ENCODE measurements at regions not wholly inside any gene's neighbourhood (a gene's known extent, or its start where the extent isn't known, plus 50 kb on each side); places are given as distances from the start of the nearest gene placed in this dataset.

GRCh38 chr1:157196245-157196543 is 58.0 kb upstream of the ETV3 start:
- H3K27ac ChIP-seq, result no peak overlapping the region
- TF ChIP-seq, protein P1, sequence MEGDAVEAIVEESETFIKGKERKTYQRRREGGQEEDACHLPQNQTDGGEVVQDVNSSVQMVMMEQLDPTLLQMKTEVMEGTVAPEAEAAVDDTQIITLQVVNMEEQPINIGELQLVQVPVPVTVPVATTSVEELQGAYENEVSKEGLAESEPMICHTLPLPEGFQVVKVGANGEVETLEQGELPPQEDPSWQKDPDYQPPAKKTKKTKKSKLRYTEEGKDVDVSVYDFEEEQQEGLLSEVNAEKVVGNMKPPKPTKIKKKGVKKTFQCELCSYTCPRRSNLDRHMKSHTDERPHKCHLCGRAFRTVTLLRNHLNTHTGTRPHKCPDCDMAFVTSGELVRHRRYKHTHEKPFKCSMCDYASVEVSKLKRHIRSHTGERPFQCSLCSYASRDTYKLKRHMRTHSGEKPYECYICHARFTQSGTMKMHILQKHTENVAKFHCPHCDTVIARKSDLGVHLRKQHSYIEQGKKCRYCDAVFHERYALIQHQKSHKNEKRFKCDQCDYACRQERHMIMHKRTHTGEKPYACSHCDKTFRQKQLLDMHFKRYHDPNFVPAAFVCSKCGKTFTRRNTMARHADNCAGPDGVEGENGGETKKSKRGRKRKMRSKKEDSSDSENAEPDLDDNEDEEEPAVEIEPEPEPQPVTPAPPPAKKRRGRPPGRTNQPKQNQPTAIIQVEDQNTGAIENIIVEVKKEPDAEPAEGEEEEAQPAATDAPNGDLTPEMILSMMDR (conservative IDR thresholded peaks at IDR 0.05; ENCODE audit: low read depth), result no peak
- ChIA-PET POLR2A (ENCODE audit: low non-redundant PET) (no interaction called here), CTCF (interaction anchor here (1.0 kb wide), 1 partner anchor 8 kb away, joined by 3 read pairs; no protein-coding TSS in a partner anchor)
- DNase-seq (ENCODE audit: low spot score), result no peak

DNA sequence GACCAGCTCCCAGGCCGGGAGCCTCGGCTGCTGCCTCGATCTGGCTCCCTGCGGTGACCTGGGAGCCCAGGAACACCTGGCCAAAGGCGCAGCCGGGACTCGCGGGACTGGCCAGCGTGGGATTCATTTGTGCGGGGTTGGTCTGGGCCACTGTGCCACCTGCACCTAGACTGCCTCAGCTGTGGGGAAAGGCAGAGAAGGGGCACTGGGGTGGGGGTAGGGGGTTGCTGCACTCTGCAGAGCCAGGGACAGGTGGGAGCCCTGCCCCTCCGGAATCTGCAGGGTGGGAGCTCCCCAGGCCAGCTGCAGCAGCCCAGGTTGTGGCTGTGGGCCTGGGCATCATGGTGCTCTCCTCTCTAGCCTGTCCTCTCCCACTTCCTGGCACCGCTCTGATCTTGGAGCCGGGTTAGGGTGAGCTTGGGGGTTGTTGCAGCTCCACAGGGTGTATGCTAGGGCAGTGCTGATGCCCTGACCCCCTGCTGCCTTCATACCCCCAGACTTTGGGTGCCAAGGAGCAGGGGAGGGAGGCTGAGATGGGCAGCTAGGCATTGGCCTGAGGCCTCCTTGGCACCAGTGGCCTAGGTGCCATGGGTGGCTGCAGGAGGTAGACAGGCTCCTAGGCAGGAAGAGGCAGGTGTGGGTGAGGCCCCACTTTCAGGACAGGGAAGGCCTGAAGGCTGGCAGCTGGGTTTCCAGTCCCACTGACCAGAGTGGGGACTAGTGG is 57.5 kb upstream of the ETV3 start:
- CTCF ChIA-PET, result interaction anchor here (0.9 to 1.0 kb wide), 2 partner anchors 8 to 106 kb away, joined by 3 to 4 read pairs; no protein-coding TSS in a partner anchor
- DNase-seq (ENCODE audit: low spot score), result no peak
- POLR2A ChIA-PET (ENCODE audit: low non-redundant PET), result no interaction called here
- no peak overlapping the region for H3K27ac ChIP-seq
- TF ChIP-seq, protein P1 (conservative IDR thresholded peaks at IDR 0.05; ENCODE audit: low read depth), result no peak

GRCh38 chr1:157194731-157195520 is 56.7 kb upstream of the ETV3 start:
- no peak overlapping the region for H3K27ac ChIP-seq
- POLR2A ChIA-PET (ENCODE audit: low non-redundant PET), result no interaction called here
- CTCF ChIA-PET, result interaction anchor here (0.9 to 1.0 kb wide), 2 partner anchors 39 to 105 kb away, joined by 4 to 5 read pairs; no protein-coding TSS in a partner anchor
- TF ChIP-seq, protein P1 (conservative IDR thresholded peaks at IDR 0.05; ENCODE audit: low read depth), result no peak
- DNase-seq (ENCODE audit: low spot score), result no peak

GRCh38 chr1:157193702-157194391 is 55.7 kb upstream of the ETV3 start:
- ChIA-PET CTCF (interaction anchor here (1.0 kb wide), 1 partner anchor 38 kb away, joined by 5 read pairs; no protein-coding TSS in a partner anchor), POLR2A (ENCODE audit: low non-redundant PET) (no interaction called here)
- DNase-seq (ENCODE audit: low spot score), result peak; percentile 39
- no peak overlapping the region for H3K27ac ChIP-seq
- TF ChIP-seq, protein P1 (conservative IDR thresholded peaks at IDR 0.05; ENCODE audit: low read depth), result peak; percentile 63

- TF ChIP-seq, protein P1 (conservative IDR thresholded peaks at IDR 0.05; ENCODE audit: low read depth), result no peak
- no peak overlapping the region for H3K27ac ChIP-seq
- no peak for DNase-seq (ENCODE audit: low spot score)
- CTCF ChIA-PET, result interaction anchor here (1.1 kb wide), 1 partner anchor 11 kb away, joined by 3 read pairs; no protein-coding TSS in a partner anchor
- POLR2A ChIA-PET (ENCODE audit: low non-redundant PET), result no interaction called here
Measured at GRCh38 chr1:157193219-157193618, 55.0 kb upstream of the ETV3 start.

Data from RWPE1 (cell line).